Astrocyte of the spinal cord (primary cell): ENCODE measurements at regions not wholly inside any gene's neighbourhood (a gene's known extent, or its start where the extent isn't known, plus 50 kb on each side); places are given as distances from the start of the nearest gene placed in this dataset.

ENCODE experiments used
- DNase-seq: peaks from one replicate; pipeline ENCODE4 v3.0.0; 2011; ENCODE audit warnings: low read depth, low spot score
- H3K4me3 ChIP-seq: 2 replicates; pipeline ENCODE4 v1.5.1; 2011; ENCODE audit warnings: low read depth, mild to moderate bottlenecking, low read length, moderate library complexity
- CTCF ChIP-seq: IDR thresholded peaks from 2 replicates; pipeline ENCODE4 v1.5.1; 2012; ENCODE audit warnings: low read depth, mild to moderate bottlenecking, low read length, inconsistent platforms
- in situ Hi-C: cut with HindIII; loops from 2 replicates; pipeline ENCODE4 v1.10.0; 2017; ENCODE audit warnings: low sequenced_read_pairs

GRCh38 chr16:49078571-49078970 is 203.1 kb downstream of the CBLN1 start:
- H3K4me3 ChIP-seq = no peak overlapping the region
- no peak for TF ChIP-seq CTCF
- in situ Hi-C loops = no loop called here
- DNase-seq = no peak

DNA sequence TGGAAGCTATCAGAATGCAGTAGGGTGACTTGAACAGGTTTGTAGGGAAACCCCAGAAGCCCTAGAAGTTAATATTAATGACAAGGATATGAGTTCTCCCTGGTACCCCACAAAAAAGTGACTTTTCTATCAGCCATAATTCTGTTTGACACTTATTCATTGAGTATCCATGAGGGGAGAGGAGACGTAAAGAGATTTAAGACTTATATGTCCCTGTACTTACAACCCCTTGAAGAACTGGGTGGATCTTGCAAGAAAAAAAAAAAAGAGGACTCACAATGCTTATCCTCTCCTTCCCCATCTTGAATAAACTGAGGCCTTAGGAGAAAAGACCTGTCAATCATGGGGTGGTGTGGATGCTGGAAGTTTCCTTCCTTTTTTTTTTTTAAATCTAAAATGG is 203.5 kb downstream of the CBLN1 start:
- H3K4me3 ChIP-seq = no peak overlapping the region
- in situ Hi-C loops = no loop called here
- no peak for DNase-seq
- no peak for TF ChIP-seq CTCF

DNA sequence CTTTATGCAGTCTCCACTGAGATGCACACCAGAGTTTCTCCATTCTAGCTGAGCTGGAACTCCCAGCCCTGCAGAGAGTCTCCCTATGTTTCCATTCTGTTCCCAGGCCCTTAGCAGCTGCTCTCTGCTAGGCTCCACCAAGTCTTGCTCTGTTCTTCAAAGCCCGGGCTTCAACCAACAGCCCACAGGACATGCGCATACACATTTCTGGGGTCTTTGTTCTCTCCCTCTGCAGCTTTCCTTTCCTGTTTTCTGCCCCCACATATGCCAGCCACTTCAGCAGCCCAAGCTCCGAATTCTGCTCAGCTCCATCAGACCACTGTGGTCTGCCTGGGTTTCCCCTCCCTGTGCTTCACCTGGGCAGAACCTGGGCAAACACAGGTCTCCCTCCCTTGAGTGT is 205.9 kb downstream of the CBLN1 start:
- in situ Hi-C loops = no loop called here
- no peak for DNase-seq
- H3K4me3 ChIP-seq = no peak overlapping the region
- no peak for TF ChIP-seq CTCF

GRCh38 chr16:49068224-49068623 is 213.4 kb downstream of the CBLN1 start:
- no peak for DNase-seq
- no peak overlapping the region for H3K4me3 ChIP-seq
- TF ChIP-seq CTCF = no peak
- in situ Hi-C loops = no loop called here

DNA sequence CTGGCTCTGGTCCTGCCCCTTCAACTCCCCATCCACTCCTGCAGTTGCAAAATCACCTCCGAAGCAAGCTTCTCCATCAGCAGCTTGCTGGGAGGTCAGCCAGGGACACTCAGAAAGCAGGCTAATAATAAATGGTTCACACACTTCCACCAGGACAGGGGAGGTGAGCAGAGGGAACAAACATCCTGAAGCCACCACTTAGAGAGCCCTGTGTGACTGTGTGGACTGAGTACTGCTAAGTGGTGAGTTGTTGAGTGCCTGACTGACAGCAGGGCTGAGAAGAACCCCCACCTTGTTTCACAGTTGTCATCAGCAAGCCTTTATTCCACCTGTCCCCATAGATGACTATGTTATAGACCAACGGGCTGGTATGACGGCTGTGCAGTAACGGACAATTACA is 213.9 kb downstream of the CBLN1 start:
- no peak for DNase-seq
- in situ Hi-C loops = no loop called here
- no peak for TF ChIP-seq CTCF
- no peak overlapping the region for H3K4me3 ChIP-seq

DNA sequence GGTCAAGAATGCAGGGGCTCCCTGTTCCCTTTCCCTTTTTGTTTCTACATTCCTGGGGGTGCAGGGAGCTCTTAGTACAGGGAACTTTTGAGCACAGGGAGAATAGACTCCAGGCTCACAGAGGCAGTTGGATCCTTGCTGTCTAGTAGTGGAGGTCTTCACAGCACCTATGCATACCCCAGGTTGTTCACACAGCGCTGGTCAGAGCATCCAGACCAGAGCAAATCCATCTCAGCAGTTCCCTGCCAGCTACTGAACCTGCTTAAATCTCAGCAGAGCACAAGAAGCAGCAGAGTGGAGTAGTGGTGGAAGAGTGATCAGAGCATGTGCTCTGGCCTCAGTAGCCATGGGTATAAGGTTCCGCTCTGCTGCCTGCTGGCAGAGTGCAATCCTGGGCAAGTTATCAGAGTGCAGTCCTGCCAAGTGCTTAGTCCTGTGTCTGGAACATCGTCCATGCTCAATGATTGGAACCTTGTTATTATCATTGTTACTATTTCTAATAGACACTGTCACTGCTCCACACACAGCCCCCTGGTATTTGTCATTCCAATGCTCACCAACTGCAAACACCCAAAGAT is 220.4 kb downstream of the CBLN1 start:
- no peak for TF ChIP-seq CTCF
- in situ Hi-C loops = no loop called here
- DNase-seq = no peak
- H3K4me3 ChIP-seq = no peak overlapping the region

GRCh38 chr16:49060728-49061127 is 220.9 kb downstream of the CBLN1 start:
- in situ Hi-C loops = no loop called here

More at GRCh38 chr16:49060728-49061127, 220.9 kb downstream of the CBLN1 start:
- no peak overlapping the region for H3K4me3 ChIP-seq
- TF ChIP-seq CTCF = no peak
- DNase-seq = no peak
